AG09319 (cell line): ENCODE measurements at regions not wholly inside any gene's neighbourhood (a gene's known extent, or its start where the extent isn't known, plus 50 kb on each side); places are given as distances from the start of the nearest gene placed in this dataset.

Source experiments
- DNase-seq: peaks from one replicate; pipeline ENCODE4 v3.0.0-alpha.2; 2010; ENCODE audit warnings: low read depth; ENCODE audit errors: extremely low read depth
- TF ChIP-seq, protein P1 (sequence below): IDR thresholded peaks from 2 replicates; pipeline ENCODE4 v1.5.1; 2011; ENCODE audit warnings: low read depth, mild to moderate bottlenecking, inconsistent platforms, low read length, moderate library complexity

- TF ChIP-seq, protein P1, sequence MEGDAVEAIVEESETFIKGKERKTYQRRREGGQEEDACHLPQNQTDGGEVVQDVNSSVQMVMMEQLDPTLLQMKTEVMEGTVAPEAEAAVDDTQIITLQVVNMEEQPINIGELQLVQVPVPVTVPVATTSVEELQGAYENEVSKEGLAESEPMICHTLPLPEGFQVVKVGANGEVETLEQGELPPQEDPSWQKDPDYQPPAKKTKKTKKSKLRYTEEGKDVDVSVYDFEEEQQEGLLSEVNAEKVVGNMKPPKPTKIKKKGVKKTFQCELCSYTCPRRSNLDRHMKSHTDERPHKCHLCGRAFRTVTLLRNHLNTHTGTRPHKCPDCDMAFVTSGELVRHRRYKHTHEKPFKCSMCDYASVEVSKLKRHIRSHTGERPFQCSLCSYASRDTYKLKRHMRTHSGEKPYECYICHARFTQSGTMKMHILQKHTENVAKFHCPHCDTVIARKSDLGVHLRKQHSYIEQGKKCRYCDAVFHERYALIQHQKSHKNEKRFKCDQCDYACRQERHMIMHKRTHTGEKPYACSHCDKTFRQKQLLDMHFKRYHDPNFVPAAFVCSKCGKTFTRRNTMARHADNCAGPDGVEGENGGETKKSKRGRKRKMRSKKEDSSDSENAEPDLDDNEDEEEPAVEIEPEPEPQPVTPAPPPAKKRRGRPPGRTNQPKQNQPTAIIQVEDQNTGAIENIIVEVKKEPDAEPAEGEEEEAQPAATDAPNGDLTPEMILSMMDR = no peak
- no peak for DNase-seq
Observed at GRCh38 chr1:58997637-58998036, 213.8 kb upstream of the JUN start.

DNA sequence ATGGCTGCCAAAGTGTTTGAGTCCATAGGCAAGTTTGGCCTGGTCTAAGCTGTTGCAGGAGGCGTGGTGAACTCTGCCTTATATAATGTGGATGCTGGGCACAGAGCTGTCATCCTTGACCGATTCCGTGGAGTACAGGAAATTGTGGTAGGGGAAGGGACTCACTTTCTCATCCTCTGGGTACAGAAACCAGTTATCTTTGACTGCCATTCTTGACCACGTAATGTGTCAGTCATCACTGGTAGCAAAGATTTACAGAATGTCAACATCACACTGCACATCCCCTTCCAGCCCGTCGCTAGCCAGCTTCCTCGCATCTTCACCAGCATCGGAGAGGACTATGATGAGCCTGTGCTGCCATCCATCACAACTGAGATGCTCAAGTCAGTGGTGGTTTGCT, 215.8 kb upstream of the JUN start:
- TF ChIP-seq, protein P1 = no peak
- no peak for DNase-seq

GRCh38 chr1:59004755-59005154, 220.9 kb upstream of the JUN start:
- DNase-seq = no peak
- TF ChIP-seq, protein P1 = no peak

- TF ChIP-seq, protein P1 = no peak
- DNase-seq = no peak
Observed at GRCh38 chr1:59005491-59006288, 221.8 kb upstream of the JUN start.

GRCh38 chr1:59006289-59006658, 222.4 kb upstream of the JUN start:
- no peak for DNase-seq
- TF ChIP-seq, protein P1 = no peak

DNA sequence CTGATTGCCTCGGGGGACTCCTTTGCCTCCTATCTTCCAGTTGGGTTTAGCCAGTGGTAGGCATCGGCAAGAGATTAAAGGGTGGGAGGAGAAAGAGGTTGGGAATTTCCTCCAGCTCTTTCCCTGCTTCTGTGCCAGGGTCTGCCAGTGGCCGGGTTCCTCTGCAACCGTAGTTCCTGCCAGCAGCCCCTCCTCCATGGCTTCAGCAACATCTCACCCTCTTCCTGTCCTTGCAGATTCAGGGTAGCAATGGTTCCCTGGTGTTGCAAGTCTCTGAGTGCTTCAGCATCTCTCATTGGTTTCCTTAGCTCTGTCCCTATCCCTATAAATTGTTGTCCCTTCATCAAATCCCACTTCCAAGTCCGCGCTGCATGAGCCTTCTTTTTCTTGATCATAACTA, 223.1 kb upstream of the JUN start:
- no peak for DNase-seq
- TF ChIP-seq, protein P1 = no peak

DNA sequence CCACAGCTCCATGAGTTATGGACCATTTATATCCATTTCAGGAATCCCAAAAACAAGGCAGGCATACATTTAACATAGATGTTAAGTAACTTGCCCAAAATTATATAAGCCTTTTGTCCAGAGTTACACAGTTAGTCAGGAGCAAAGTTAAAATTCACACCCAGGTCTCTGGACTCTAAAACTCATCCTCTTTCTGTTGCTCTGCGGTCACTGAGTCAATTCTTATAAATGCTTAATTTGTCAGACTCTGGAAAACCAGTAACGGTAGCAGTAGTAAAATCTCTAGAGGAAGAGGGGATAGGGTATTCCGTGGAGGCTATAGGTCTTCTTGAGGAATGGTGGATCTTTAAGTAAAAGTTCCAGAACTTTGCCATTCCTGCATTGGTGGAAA, 223.6 kb upstream of the JUN start:
- DNase-seq = no peak
- TF ChIP-seq, protein P1 = no peak
